ENCODE measurements at regions not wholly inside any gene's neighbourhood (a gene's known extent, or its start where the extent isn't known, plus 50 kb on each side); places are given as distances from the start of the nearest gene placed in this dataset.

DNA sequence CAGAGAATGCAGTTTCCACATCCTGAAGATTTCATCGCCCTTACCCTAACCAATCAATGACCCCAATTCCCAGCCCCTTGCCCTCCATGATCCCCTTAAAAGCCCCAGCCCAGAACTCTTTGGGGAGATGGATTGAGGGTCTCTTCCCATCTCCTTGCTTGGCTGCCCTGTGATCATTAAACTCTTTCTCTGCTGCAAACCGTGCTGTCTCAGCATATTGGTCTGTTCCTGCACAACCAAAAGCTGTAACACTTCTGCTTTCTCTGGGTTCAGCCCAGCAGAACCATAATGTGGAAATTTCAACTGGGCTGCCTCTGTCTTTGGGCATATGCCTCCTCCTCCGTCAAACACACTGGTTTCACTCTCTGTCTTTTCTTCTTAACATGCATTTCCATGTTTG is 67.0 kb upstream of the NLRP1 start:
- TF ChIP-seq FOXP2 (optimal IDR thresholded peaks at IDR 0.05; ENCODE audit: borderline replicate concordance, extremely low read depth, extremely low read length, insufficient read depth) (no peak), TAF1 (IDR thresholded peaks at IDR 0.05; ENCODE audit: borderline replicate concordance, insufficient read depth, low read length) (no peak), SIN3A (IDR thresholded peaks at IDR 0.05; ENCODE audit: borderline replicate concordance, insufficient read depth, low read length) (no peak), REST (IDR thresholded peaks at IDR 0.05; ENCODE audit: insufficient read depth in 1 of 2, low read depth in 2 of 2, low read length in 2 of 2) (no peak), POLR2AphosphoS5 (IDR thresholded peaks at IDR 0.05; ENCODE audit: low read depth, low read length) (no peak)

- TF ChIP-seq FOXP2 (optimal IDR thresholded peaks at IDR 0.05; ENCODE audit: borderline replicate concordance, extremely low read depth, extremely low read length, insufficient read depth), result no peak
- no peak for TF ChIP-seq SIN3A (IDR thresholded peaks at IDR 0.05; ENCODE audit: borderline replicate concordance, insufficient read depth, low read length)
- TF ChIP-seq REST (IDR thresholded peaks at IDR 0.05; ENCODE audit: insufficient read depth in 1 of 2, low read depth in 2 of 2, low read length in 2 of 2), result no peak
- TF ChIP-seq POLR2AphosphoS5 (IDR thresholded peaks at IDR 0.05; ENCODE audit: low read depth, low read length), result no peak
- no peak for TF ChIP-seq TAF1 (IDR thresholded peaks at IDR 0.05; ENCODE audit: borderline replicate concordance, insufficient read depth, low read length)
Measured at GRCh38 chr17:5661491-5662125, 77.3 kb upstream of the NLRP1 start.

- no peak for TF ChIP-seq POLR2AphosphoS5 (IDR thresholded peaks at IDR 0.05; ENCODE audit: low read depth, low read length)
- TF ChIP-seq TAF1 (IDR thresholded peaks at IDR 0.05; ENCODE audit: borderline replicate concordance, insufficient read depth, low read length), result no peak
- no peak for TF ChIP-seq REST (IDR thresholded peaks at IDR 0.05; ENCODE audit: insufficient read depth in 1 of 2, low read depth in 2 of 2, low read length in 2 of 2)
- TF ChIP-seq SIN3A (IDR thresholded peaks at IDR 0.05; ENCODE audit: borderline replicate concordance, insufficient read depth, low read length), result no peak
Measured at GRCh38 chr17:5662409-5663085, 78.2 kb upstream of the NLRP1 start.

GRCh38 chr17:5665164-5665563 is 80.9 kb upstream of the NLRP1 start:
- TF ChIP-seq POLR2AphosphoS5 (IDR thresholded peaks at IDR 0.05; ENCODE audit: low read depth, low read length) (no peak), FOXP2 (optimal IDR thresholded peaks at IDR 0.05; ENCODE audit: borderline replicate concordance, extremely low read depth, extremely low read length, insufficient read depth) (no peak), TAF1 (IDR thresholded peaks at IDR 0.05; ENCODE audit: borderline replicate concordance, insufficient read depth, low read length) (no peak), SIN3A (IDR thresholded peaks at IDR 0.05; ENCODE audit: borderline replicate concordance, insufficient read depth, low read length) (no peak), REST (IDR thresholded peaks at IDR 0.05; ENCODE audit: insufficient read depth in 1 of 2, low read depth in 2 of 2, low read length in 2 of 2) (no peak)
